OCI-LY1 (cell line): ENCODE measurements at regions not wholly inside any gene's neighbourhood (a gene's known extent, or its start where the extent isn't known, plus 50 kb on each side); places are given as distances from the start of the nearest gene placed in this dataset.

ENCODE experiments used
- H2AFZ ChIP-seq: fragments of 200-600 bp; sonication (generic), shearing (Covaris generic); 2 replicates; pipeline ENCODE4 v1.6.0; 2014; ENCODE audit warnings: antibody characterized with exemption, mild to moderate bottlenecking, low read length
- H3F3A ChIP-seq: fragments of 200-600 bp; sonication (generic), shearing (Covaris generic); 2 replicates; pipeline ENCODE4 v1.6.0; 2014; ENCODE audit warnings: mild to moderate bottlenecking, antibody characterized with exemption, low read length, moderate library complexity; ENCODE audit not compliant: insufficient read depth
- H3K27ac ChIP-seq: fragments of 200-600 bp; sonication (generic); 2 replicates; pipeline ENCODE4 v1.5.1; 2014; ENCODE audit warnings: low read length, mixed run types, mild to moderate bottlenecking, low read depth; ENCODE audit not compliant: poor library complexity, severe bottlenecking
- H3K27me3 ChIP-seq: fragments of 200-600 bp; sonication (generic); 2 replicates; pipeline ENCODE4 v1.6.0; 2014; ENCODE audit warnings: antibody characterized with exemption, mild to moderate bottlenecking, low read length, moderate library complexity; ENCODE audit not compliant: insufficient read depth
- H3K36me3 ChIP-seq: fragments of 200-600 bp; sonication (generic); 2 replicates; pipeline ENCODE4 v1.6.1; 2014; ENCODE audit warnings: mild to moderate bottlenecking, antibody characterized with exemption, low read length, moderate library complexity, mixed read lengths; ENCODE audit not compliant: insufficient read depth
- H3K4me1 ChIP-seq: fragments of 200-600 bp; sonication (generic); 2 replicates; pipeline ENCODE4 v1.5.1; 2014; ENCODE audit warnings: mild to moderate bottlenecking, low read length, moderate library complexity; ENCODE audit not compliant: insufficient read depth, severe bottlenecking
- H3K4me2 ChIP-seq: fragments of 200-600 bp; sonication (generic), shearing (Covaris generic); 2 replicates; pipeline ENCODE4 v1.6.1; 2014; ENCODE audit warnings: low read length
- H3K4me3 ChIP-seq: fragments of 200-600 bp; sonication (generic); 2 replicates; pipeline ENCODE4 v1.5.1; 2014; ENCODE audit warnings: low read length, low read depth, mild to moderate bottlenecking, mixed read lengths; ENCODE audit not compliant: poor library complexity, severe bottlenecking
- H3K79me2 ChIP-seq: fragments of 200-600 bp; shearing (Covaris generic); 2 replicates; pipeline ENCODE4 v1.6.1; 2016; ENCODE audit warnings: mixed run types, low read length, mixed read lengths; ENCODE audit not compliant: insufficient read depth
- H3K9ac ChIP-seq: fragments of 200-600 bp; sonication (generic), shearing (Covaris generic); 2 replicates; pipeline ENCODE4 v1.6.1; 2014; ENCODE audit warnings: mild to moderate bottlenecking, low read length, mixed read lengths
- H3K9me2 ChIP-seq: fragments of 200-600 bp; sonication (generic), shearing (Covaris generic); 2 replicates; pipeline ENCODE4 v1.6.1; 2014; ENCODE audit warnings: low read depth, mild to moderate bottlenecking, low read length, mixed read lengths
- H3K9me3 ChIP-seq: fragments of 200-600 bp; shearing (Covaris generic); 2 replicates; pipeline ENCODE4 v1.6.1; 2014; ENCODE audit warnings: low read length, mixed read lengths
- H4K20me1 ChIP-seq: fragments of 200-600 bp; sonication (generic), shearing (Covaris generic); 2 replicates; pipeline ENCODE4 v1.6.0; 2016; ENCODE audit warnings: mild to moderate bottlenecking, low read length; ENCODE audit not compliant: insufficient read depth
- EZH2 ChIP-seq: fragments of 200-600 bp; sonication (generic), shearing (Covaris generic); IDR thresholded peaks from 2 replicates; pipeline ENCODE4 v1.8.0; 2017; ENCODE audit warnings: borderline replicate concordance, mixed run types, mild to moderate bottlenecking, antibody characterized with exemption, low read length, moderate library complexity, mixed read lengths
- TF ChIP-seq, protein P1 (sequence below): fragments of 200-600 bp; sonication (generic), shearing (Covaris generic); IDR thresholded peaks from 2 replicates; pipeline ENCODE4 v1.5.1; 2017; ENCODE audit warnings: mild to moderate bottlenecking, antibody characterized with exemption, low read length, moderate library complexity, mixed read lengths

GRCh38 chr22:47929646-47930185, 1167.3 kb downstream of the TBC1D22A start:
- Histone ChIP-seq H3K9me3 (0 out of 2 replicates have a peak, but pooled peaks cover 4% of the 10 kb centered on the region), H3K79me2 (no peaks in the 10 kb centered on the region), H3F3A (no peaks in the 10 kb centered on the region), H3K9me2 (no peaks in the 10 kb centered on the region), H3K4me2 (peak overlapping the region; percentile 61; the same call in 1 of the 2 replicates), H3K4me1 (peaks cover 49% of the 10 kb centered on the region), H4K20me1 (no peaks in the 10 kb centered on the region), H3K27ac (peak overlapping the region; percentile 98), H2AFZ (no peak overlapping the region), H3K36me3 (no peaks in the 10 kb centered on the region), H3K27me3 (no peaks in the 10 kb centered on the region), H3K9ac (peak overlapping the region; percentile 70), H3K4me3 (no peak overlapping the region)
- TF ChIP-seq, protein P1, sequence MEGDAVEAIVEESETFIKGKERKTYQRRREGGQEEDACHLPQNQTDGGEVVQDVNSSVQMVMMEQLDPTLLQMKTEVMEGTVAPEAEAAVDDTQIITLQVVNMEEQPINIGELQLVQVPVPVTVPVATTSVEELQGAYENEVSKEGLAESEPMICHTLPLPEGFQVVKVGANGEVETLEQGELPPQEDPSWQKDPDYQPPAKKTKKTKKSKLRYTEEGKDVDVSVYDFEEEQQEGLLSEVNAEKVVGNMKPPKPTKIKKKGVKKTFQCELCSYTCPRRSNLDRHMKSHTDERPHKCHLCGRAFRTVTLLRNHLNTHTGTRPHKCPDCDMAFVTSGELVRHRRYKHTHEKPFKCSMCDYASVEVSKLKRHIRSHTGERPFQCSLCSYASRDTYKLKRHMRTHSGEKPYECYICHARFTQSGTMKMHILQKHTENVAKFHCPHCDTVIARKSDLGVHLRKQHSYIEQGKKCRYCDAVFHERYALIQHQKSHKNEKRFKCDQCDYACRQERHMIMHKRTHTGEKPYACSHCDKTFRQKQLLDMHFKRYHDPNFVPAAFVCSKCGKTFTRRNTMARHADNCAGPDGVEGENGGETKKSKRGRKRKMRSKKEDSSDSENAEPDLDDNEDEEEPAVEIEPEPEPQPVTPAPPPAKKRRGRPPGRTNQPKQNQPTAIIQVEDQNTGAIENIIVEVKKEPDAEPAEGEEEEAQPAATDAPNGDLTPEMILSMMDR, result peak; percentile 8; the same call in 1 of the 2 replicates
- no peak for TF ChIP-seq EZH2

DNA sequence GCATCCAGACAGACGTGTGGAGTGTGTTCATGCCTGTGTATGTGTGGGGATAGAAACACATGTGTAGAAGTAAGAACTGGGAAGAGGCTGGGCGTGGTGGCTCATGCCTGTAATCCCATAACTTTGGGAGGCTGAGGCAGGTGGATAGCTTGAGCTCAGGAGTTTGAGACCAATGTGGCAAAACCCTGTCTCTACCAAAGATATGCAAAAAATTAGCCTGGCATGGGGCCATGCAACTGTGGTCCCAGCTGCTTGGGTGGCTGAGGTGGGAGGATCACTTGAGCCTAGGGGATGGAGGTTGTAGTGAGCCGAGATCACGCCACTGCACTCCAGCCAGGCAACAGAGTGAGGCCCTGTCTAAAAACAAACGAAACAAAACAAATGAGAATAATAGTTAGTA, 1166.6 kb downstream of the TBC1D22A start:
- no peak overlapping the region for H2AFZ ChIP-seq
- H3K4me2 ChIP-seq, result peak overlapping the region; percentile 61
- H3K9me3 ChIP-seq, result 0 out of 2 replicates have a peak, but pooled peaks cover 3% of the 10 kb centered on the region
- H3F3A ChIP-seq, result no peaks in the 10 kb centered on the region
- no peaks in the 10 kb centered on the region for H3K79me2 ChIP-seq
- peak overlapping the region; percentile 28 for H3K4me3 ChIP-seq
- TF ChIP-seq EZH2, result no peak
- TF ChIP-seq, protein P1, result no peak
- peak overlapping the region; percentile 70 for H3K9ac ChIP-seq
- no peaks in the 10 kb centered on the region for H4K20me1 ChIP-seq
- H3K27ac ChIP-seq, result peak overlapping the region; percentile 98
- H3K27me3 ChIP-seq, result no peaks in the 10 kb centered on the region
- peaks cover 49% of the 10 kb centered on the region for H3K4me1 ChIP-seq
- no peaks in the 10 kb centered on the region for H3K9me2 ChIP-seq
- no peaks in the 10 kb centered on the region; the same call in 1 of the 2 replicates for H3K36me3 ChIP-seq

GRCh38 chr22:47928631-47929030, 1166.2 kb downstream of the TBC1D22A start:
- no peaks in the 10 kb centered on the region for H3K9me2 ChIP-seq
- H3K4me1 ChIP-seq, result peaks cover 49% of the 10 kb centered on the region
- H4K20me1 ChIP-seq, result no peaks in the 10 kb centered on the region
- no peaks in the 10 kb centered on the region for H3K27me3 ChIP-seq
- H2AFZ ChIP-seq, result no peak overlapping the region
- peak overlapping the region; percentile 98 for H3K27ac ChIP-seq
- peak overlapping the region; percentile 61 for H3K4me2 ChIP-seq
- H3K79me2 ChIP-seq, result no peaks in the 10 kb centered on the region
- TF ChIP-seq, protein P1, result no peak
- no peak for TF ChIP-seq EZH2
- H3K36me3 ChIP-seq, result no peaks in the 10 kb centered on the region; the same call in 1 of the 2 replicates
- H3K4me3 ChIP-seq, result peak overlapping the region; percentile 28
- peak overlapping the region; percentile 70 for H3K9ac ChIP-seq
- no peaks in the 10 kb centered on the region for H3F3A ChIP-seq
- H3K9me3 ChIP-seq, result no peaks in the 10 kb centered on the region
